ENCODE measurements at regions not wholly inside any gene's neighbourhood (a gene's known extent, or its start where the extent isn't known, plus 50 kb on each side); places are given as distances from the start of the nearest gene placed in this dataset.

DNA sequence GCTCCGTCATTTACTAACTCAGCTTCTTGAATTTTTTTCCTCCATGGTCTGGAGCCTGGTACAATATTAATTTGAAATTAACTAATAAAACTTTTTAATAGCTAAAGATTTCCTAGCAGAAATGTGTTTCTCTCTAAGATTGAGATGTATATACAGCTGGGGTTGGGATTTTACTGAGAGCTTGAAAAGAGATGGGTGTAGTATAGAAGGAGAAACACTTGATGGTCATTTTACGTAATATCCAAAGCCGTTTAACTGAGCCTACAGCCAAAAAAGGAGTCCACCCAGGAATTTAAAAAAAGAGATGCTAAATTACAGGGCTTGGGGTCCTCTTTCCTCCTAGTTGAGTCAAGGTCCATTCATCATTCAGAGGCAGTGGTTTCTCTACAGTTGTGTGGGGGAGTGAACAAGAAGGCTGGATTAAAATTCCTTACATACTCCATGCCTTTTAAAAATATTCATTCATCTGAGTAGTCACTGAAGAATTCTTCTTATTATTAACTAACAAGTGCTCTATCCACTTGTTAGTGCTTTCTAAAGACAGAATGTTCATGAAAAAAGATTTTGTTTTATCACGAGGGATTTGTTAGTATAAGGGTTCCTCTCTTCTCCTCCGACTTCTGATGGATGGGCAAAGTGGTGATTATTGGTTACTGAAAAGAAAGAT, 255.3 kb upstream of the IL12A start:
- TF ChIP-seq POLR2A (IDR thresholded peaks at IDR 0.05) (no peak), CTCF (IDR thresholded peaks at IDR 0.05) (no peak)
